Adrenal gland (tissue), 9 donors: ENCODE measurements at regions not wholly inside any gene's neighbourhood (a gene's known extent, or its start where the extent isn't known, plus 50 kb on each side); places are given as distances from the start of the nearest gene placed in this dataset.

Experiments used
- DNase-seq, 7 donors: peaks; one replicate each; pipeline ENCODE4 v3.0.0-alpha.2; 2019 to 2020
- H3K27ac ChIP-seq, 5 donors: fragments of 200-600 bp; sonication (generic) in 4 of 5; 1 replicate in 3 of 5; 2 replicates in 2 of 5; pipeline versions ENCODE4 v1.5.1 to v1.8.0; 2016 to 2020; ENCODE audit warnings: mild to moderate bottlenecking in 1 of 5
- H3K27me3 ChIP-seq: fragments of 200-600 bp; 2 replicates; pipeline ENCODE4 v1.8.0; 2021
- H3K36me3 ChIP-seq, 2 donors: fragments of 200-600 bp; replicated peaks in 1 of 2; 1 replicate in 1 of 2; 2 replicates in 1 of 2; pipeline versions ENCODE4 v1.5.1 to v1.8.0; 2018 to 2022
- H3K4me1 ChIP-seq, 2 donors: fragments of 200-600 bp; replicated peaks in 1 of 2; 1 replicate in 1 of 2; 2 replicates in 1 of 2; pipeline versions ENCODE4 v1.5.1 to v1.8.0; 2018 to 2021
- H3K4me3 ChIP-seq, 4 donors: fragments of 200-600 bp; sonication (generic) in 3 of 4; one replicate each; pipeline ENCODE4 v1.5.1; 2016 to 2018
- H3K9me3 ChIP-seq, 3 donors: fragments of 200-600 bp; sonication (generic) in 1 of 3; replicated peaks in 1 of 3; 1 replicate in 2 of 3; 2 replicates in 1 of 3; pipeline versions ENCODE4 v1.5.1 to v1.8.0; 2016 to 2021
- CTCF ChIP-seq, 6 experiments: fragments of 450-650 bp in 4 of 6; fragments of 200-600 bp in 2 of 6; sonication (generic) in 1 of 6; IDR thresholded peaks; 1 replicate in 5 of 6; 2 replicates in 1 of 6; pipeline versions ENCODE4 v1.5.1 to v1.8.0; 2016 to 2021; ENCODE audit warnings: antibody characterized with exemption in 6 of 6, mild to moderate bottlenecking in 2 of 6, moderate library complexity in 1 of 6
- POLR2A ChIP-seq, 2 donors: fragments of 450-650 bp; IDR thresholded peaks; one replicate each; pipeline ENCODE4 v1.6.1; 2017; ENCODE audit warnings: antibody characterized with exemption in 2 of 2, mild to moderate bottlenecking in 2 of 2, moderate library complexity in 1 of 2
- WGBS, 4 donors: extraction: QIAGEN DNeasy Blood & Tissue Kit in 2 of 4; methylation state at CpG; one replicate each; pipeline versions ENCODE4 v1.1.5 to v1.1.7; 2013 to 2017; 5-methylcytosine and 5-hydroxymethylcytosine counted together
- intact Hi-C, 2 donors: fragments of 100-400 bp; cut with DNase I; formaldehyde crosslinking; loops; one replicate each; pipeline versions ENCODE4 v1.14.1 to v1.15.0; 2022 to 2023
- donor health status: healthy with polysubstance abuse.
- donor health status: Bipolar disorder and iron deficiency.
- donor health status: DM: yes; HTN: yes; CAD: no.
- donor health status: DM: no; HTN: no; CAD: no.
- donor health status: DM: no; HTN: no; CAD: no.

GRCh38 chr3:124291008-124291407 lies 299.1 kb upstream of the ROPN1 start:
- TF ChIP-seq POLR2A (IDR thresholded peaks at IDR 0.05) (no peak), CTCF (IDR thresholded peaks at IDR 0.05) (no peak)
- intact Hi-C loops: no loop called here
- no peak for DNase-seq
- no peaks in the 10 kb centered on the region for H3K36me3 ChIP-seq
- H3K27me3 ChIP-seq: no peaks in the 10 kb centered on the region
- no peaks in the 10 kb centered on the region for H3K9me3 ChIP-seq
- H3K4me3 ChIP-seq: no peak overlapping the region
- H3K27ac ChIP-seq: no peak overlapping the region
- WGBS, 4 donors: 83 to 100% (median 97%) methylated on average over 1 to 2 of the region's 2 CpGs
- H3K4me1 ChIP-seq: no peaks in the 10 kb centered on the region

- intact Hi-C loops: no loop called here
- TF ChIP-seq CTCF (IDR thresholded peaks at IDR 0.05) (no peak), POLR2A (IDR thresholded peaks at IDR 0.05) (no peak)
- DNase-seq: no peak
- 88 to 97% (median 95%) methylated on average over 4 of the region's 4 CpGs for whole genome bisulfite sequencing, 4 donors
- Histone ChIP-seq H3K4me3 (no peak overlapping the region), H3K36me3 (no peaks in the 10 kb centered on the region), H3K4me1 (no peaks in the 10 kb centered on the region), H3K9me3 (no peaks in the 10 kb centered on the region), H3K27me3 (no peaks in the 10 kb centered on the region), H3K27ac (no peak overlapping the region)
These were observed 300.4 kb upstream of the ROPN1 start for GRCh38 chr3:124292329-124292728.

GRCh38 chr3:124293584-124293983 lies 301.7 kb upstream of the ROPN1 start:
- H3K27ac ChIP-seq: no peak overlapping the region
- WGBS, 4 donors: 53 to 75% (median 72%) methylated on average over 2 of the region's 2 CpGs

GRCh38 chr3:124295362-124295761 lies 303.4 kb upstream of the ROPN1 start:
- 77 to 87% (median 86%) methylated on average over 3 of the region's 3 CpGs for WGBS, 4 donors
- H3K27ac ChIP-seq: no peak overlapping the region
- no peaks in the 10 kb centered on the region for H3K27me3 ChIP-seq
- TF ChIP-seq CTCF (IDR thresholded peaks at IDR 0.05): no peak
- TF ChIP-seq POLR2A (IDR thresholded peaks at IDR 0.05): no peak
- no peaks in the 10 kb centered on the region for H3K9me3 ChIP-seq
- no peak for DNase-seq
- intact Hi-C loops: no loop called here
- H3K4me1 ChIP-seq: peaks cover 0 to 8% of the 10 kb centered on the region in 2 donors
- no peaks in the 10 kb centered on the region for H3K36me3 ChIP-seq
- no peak overlapping the region for H3K4me3 ChIP-seq

More at GRCh38 chr3:124293584-124293983, 301.7 kb upstream of the ROPN1 start:
- intact Hi-C loops: no loop called here
- no peaks in the 10 kb centered on the region for H3K27me3 ChIP-seq
- peaks cover 0 to 7% of the 10 kb centered on the region in 2 donors for H3K4me1 ChIP-seq
- no peaks in the 10 kb centered on the region for H3K36me3 ChIP-seq
- TF ChIP-seq CTCF (IDR thresholded peaks at IDR 0.05): no peak
- TF ChIP-seq POLR2A (IDR thresholded peaks at IDR 0.05): no peak
- H3K4me3 ChIP-seq: no peak overlapping the region
- no peaks in the 10 kb centered on the region for H3K9me3 ChIP-seq
- no peak for DNase-seq
